ENCODE measurements at regions not wholly inside any gene's neighbourhood (a gene's known extent, or its start where the extent isn't known, plus 50 kb on each side); places are given as distances from the start of the nearest gene placed in this dataset.

DNA sequence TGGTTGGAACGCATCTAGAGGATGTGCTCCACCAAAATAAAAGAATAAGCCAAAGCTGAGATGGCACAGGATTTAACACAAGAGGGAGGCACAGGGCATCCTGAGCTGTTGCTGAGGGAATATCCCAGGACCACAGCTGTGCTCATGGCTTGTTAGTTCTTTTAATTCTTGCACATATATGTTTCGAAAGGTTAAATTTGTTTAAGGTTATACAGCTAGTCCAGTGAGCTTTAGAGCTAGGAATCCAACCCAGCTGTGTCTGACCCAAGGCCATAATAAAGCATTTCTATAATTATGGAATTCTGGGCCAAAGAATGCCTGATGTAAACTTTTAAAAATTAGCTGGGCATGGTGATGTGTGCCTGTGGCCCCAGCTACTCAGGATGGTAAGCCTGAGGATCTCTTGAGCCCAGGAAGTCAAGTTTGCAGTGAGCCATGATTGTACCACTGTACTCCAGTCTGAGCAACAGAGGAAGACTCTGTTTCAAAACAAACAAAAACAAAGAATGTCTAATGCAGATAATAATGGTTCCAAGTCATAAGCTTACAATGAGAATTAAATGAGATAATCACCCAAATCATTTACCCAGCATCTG, 66.4 kb upstream of the CCBE1 start:
- Histone ChIP-seq H3K79me2 (ENCODE audit: insufficient read depth, low read length) (no peaks in the 10 kb centered on the region), H3K9me2 (ENCODE audit: low read depth, low read length) (no peaks in the 10 kb centered on the region), H3K36me3 (ENCODE audit: insufficient read depth, low read length) (no peaks in the 10 kb centered on the region), H3K27ac (ENCODE audit: low read depth, low read length, poor library complexity, severe bottlenecking) (no peak overlapping the region), H3K4me1 (ENCODE audit: insufficient read depth, low read length, severe bottlenecking) (no peaks in the 10 kb centered on the region), H3K4me3 (ENCODE audit: low read depth, low read length, poor library complexity, severe bottlenecking) (no peak overlapping the region), H3K9ac (ENCODE audit: low read length) (no peak overlapping the region), H3F3A (ENCODE audit: insufficient read depth, low read length) (no peaks in the 10 kb centered on the region), H4K20me1 (ENCODE audit: insufficient read depth, low read length) (no peaks in the 10 kb centered on the region), H2AFZ (ENCODE audit: low read length) (no peak overlapping the region), H3K9me3 (ENCODE audit: low read length) (no peaks in the 10 kb centered on the region), H3K27me3 (ENCODE audit: insufficient read depth, low read length) (no peaks in the 10 kb centered on the region), H3K4me2 (ENCODE audit: low read length) (no peak overlapping the region)
- TF ChIP-seq, protein P1, sequence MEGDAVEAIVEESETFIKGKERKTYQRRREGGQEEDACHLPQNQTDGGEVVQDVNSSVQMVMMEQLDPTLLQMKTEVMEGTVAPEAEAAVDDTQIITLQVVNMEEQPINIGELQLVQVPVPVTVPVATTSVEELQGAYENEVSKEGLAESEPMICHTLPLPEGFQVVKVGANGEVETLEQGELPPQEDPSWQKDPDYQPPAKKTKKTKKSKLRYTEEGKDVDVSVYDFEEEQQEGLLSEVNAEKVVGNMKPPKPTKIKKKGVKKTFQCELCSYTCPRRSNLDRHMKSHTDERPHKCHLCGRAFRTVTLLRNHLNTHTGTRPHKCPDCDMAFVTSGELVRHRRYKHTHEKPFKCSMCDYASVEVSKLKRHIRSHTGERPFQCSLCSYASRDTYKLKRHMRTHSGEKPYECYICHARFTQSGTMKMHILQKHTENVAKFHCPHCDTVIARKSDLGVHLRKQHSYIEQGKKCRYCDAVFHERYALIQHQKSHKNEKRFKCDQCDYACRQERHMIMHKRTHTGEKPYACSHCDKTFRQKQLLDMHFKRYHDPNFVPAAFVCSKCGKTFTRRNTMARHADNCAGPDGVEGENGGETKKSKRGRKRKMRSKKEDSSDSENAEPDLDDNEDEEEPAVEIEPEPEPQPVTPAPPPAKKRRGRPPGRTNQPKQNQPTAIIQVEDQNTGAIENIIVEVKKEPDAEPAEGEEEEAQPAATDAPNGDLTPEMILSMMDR (IDR thresholded peaks at IDR 0.05; ENCODE audit: low read length), result no peak
- no peak for TF ChIP-seq EZH2 (IDR thresholded peaks at IDR 0.05; ENCODE audit: borderline replicate concordance, low read length)

DNA sequence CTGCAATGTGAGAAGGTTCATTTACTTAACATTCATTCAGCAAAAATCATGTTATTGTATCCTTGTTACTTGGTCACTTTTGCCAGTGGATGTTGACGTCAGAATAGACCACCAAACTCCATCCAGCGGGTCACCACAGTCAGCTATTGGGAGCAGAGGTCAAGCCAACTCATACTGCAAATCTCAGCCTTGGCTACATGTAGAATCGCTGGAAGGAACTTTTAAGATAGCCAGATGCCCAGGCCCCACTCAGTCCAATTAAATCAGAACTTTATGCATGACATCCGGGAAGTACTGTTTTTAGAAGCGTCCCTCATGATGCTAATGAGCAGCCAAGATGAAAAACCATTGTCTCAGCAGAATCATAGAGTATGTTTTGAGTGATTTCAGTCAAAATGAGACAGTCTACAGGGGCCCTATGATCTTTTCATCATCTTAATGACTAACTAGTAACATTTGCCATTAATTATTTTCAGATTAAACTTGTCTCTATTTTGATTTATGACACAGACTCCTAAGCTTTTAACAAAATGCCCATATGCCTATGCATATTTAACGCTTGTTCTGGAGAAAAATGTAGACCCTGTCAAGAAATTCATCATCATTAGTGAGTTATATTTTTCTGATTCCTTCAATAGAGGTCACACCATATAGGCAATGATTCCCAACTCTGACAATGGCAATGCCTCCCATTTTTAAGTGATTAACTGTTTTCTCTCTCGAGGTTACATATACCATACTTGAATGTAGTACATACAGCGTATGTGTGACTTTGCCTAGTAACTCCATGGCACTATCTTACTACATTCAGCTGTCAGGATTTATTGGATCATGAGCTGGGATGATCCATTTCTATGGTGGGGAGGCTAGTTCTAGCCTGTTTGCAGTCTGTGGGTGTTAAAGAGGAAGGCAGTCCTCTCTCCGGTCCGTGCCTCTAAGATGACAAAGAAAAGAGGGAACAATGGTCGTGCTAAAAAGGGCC, 63.7 kb upstream of the CCBE1 start:
- Histone ChIP-seq H3F3A (ENCODE audit: insufficient read depth, low read length) (no peaks in the 10 kb centered on the region), H3K79me2 (ENCODE audit: insufficient read depth, low read length) (no peaks in the 10 kb centered on the region), H3K4me3 (ENCODE audit: low read depth, low read length, poor library complexity, severe bottlenecking) (no peak overlapping the region), H3K27ac (ENCODE audit: low read depth, low read length, poor library complexity, severe bottlenecking) (no peak overlapping the region), H3K9me2 (ENCODE audit: low read depth, low read length) (no peaks in the 10 kb centered on the region), H3K9me3 (ENCODE audit: low read length) (no peaks in the 10 kb centered on the region), H3K4me1 (ENCODE audit: insufficient read depth, low read length, severe bottlenecking) (no peaks in the 10 kb centered on the region), H4K20me1 (ENCODE audit: insufficient read depth, low read length) (no peaks in the 10 kb centered on the region), H2AFZ (ENCODE audit: low read length) (no peak overlapping the region), H3K4me2 (ENCODE audit: low read length) (no peak overlapping the region), H3K27me3 (ENCODE audit: insufficient read depth, low read length) (no peaks in the 10 kb centered on the region), H3K9ac (ENCODE audit: low read length) (no peak overlapping the region), H3K36me3 (ENCODE audit: insufficient read depth, low read length) (no peaks in the 10 kb centered on the region)
- TF ChIP-seq, protein P1 (IDR thresholded peaks at IDR 0.05; ENCODE audit: low read length), result no peak
- TF ChIP-seq EZH2 (IDR thresholded peaks at IDR 0.05; ENCODE audit: borderline replicate concordance, low read length), result no peak

DNA sequence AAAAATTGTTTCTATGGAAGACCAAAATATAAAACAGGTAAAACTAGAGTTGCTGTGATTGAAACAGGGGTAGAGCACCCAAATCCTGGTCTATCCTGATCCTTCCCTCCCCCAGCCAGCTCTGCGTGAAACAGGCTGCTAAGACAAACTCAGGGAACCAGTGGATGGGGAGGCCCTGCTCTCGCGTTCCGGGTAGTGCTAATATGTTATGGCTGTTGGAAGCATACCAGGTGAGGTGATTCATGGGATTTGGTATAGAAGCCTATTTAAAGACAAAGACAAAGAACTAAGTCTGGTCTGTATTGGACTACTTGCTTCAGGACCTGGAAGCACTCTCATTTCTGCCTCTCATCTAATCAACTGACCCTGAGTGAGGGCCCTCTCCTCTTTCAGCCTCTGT, 63.0 kb upstream of the CCBE1 start:
- Histone ChIP-seq H4K20me1 (ENCODE audit: insufficient read depth, low read length) (no peaks in the 10 kb centered on the region), H3K4me3 (ENCODE audit: low read depth, low read length, poor library complexity, severe bottlenecking) (no peak overlapping the region), H3K9ac (ENCODE audit: low read length) (no peak overlapping the region), H3K27ac (ENCODE audit: low read depth, low read length, poor library complexity, severe bottlenecking) (no peak overlapping the region), H3K36me3 (ENCODE audit: insufficient read depth, low read length) (no peaks in the 10 kb centered on the region), H3K4me2 (ENCODE audit: low read length) (no peak overlapping the region), H3K79me2 (ENCODE audit: insufficient read depth, low read length) (no peaks in the 10 kb centered on the region), H2AFZ (ENCODE audit: low read length) (no peak overlapping the region), H3K9me3 (ENCODE audit: low read length) (no peaks in the 10 kb centered on the region), H3F3A (ENCODE audit: insufficient read depth, low read length) (no peaks in the 10 kb centered on the region), H3K27me3 (ENCODE audit: insufficient read depth, low read length) (no peaks in the 10 kb centered on the region), H3K4me1 (ENCODE audit: insufficient read depth, low read length, severe bottlenecking) (no peaks in the 10 kb centered on the region), H3K9me2 (ENCODE audit: low read depth, low read length) (no peaks in the 10 kb centered on the region)
- no peak for TF ChIP-seq EZH2 (IDR thresholded peaks at IDR 0.05; ENCODE audit: borderline replicate concordance, low read length)
- TF ChIP-seq, protein P1 (IDR thresholded peaks at IDR 0.05; ENCODE audit: low read length), result no peak
